LNCaP clone FGC (cell line): ENCODE measurements at regions not wholly inside any gene's neighbourhood (a gene's known extent, or its start where the extent isn't known, plus 50 kb on each side); places are given as distances from the start of the nearest gene placed in this dataset.

ENCODE experiments used
- DNase-seq: peaks from one replicate; pipeline ENCODE4 v3.0.0-alpha.2; 2011; ENCODE audit warnings: low read depth
- H3K4me3 ChIP-seq: 2 replicates; pipeline ENCODE4 v1.5.1; 2011; ENCODE audit warnings: mild to moderate bottlenecking, low read depth, low read length, control low read depth
- CTCF ChIP-seq: IDR thresholded peaks from 2 replicates; pipeline ENCODE4 v1.5.1; 2012; ENCODE audit warnings: mild to moderate bottlenecking; ENCODE audit not compliant: control insufficient read depth, insufficient read depth; ENCODE audit errors: extremely low read depth

- no peak for TF ChIP-seq CTCF
- no peak for DNase-seq
- no peak overlapping the region for H3K4me3 ChIP-seq
Measured at GRCh38 chr9:108002371-108002956, 512.9 kb upstream of the KLF4 start.

- DNase-seq: no peak
- H3K4me3 ChIP-seq: no peak overlapping the region
- no peak for TF ChIP-seq CTCF
Measured at GRCh38 chr9:108001237-108001636, 511.7 kb upstream of the KLF4 start.

- no peak for DNase-seq
- TF ChIP-seq CTCF: no peak
- no peak overlapping the region for H3K4me3 ChIP-seq
Measured at GRCh38 chr9:107999890-108000289, 510.3 kb upstream of the KLF4 start.

GRCh38 chr9:107999011-107999410 is 509.4 kb upstream of the KLF4 start:
- no peak overlapping the region for H3K4me3 ChIP-seq
- DNase-seq: no peak
- TF ChIP-seq CTCF: no peak

- no peak for DNase-seq
- H3K4me3 ChIP-seq: no peak overlapping the region
- TF ChIP-seq CTCF: no peak
Measured at GRCh38 chr9:107994648-107995047, 505.1 kb upstream of the KLF4 start.

- no peak for DNase-seq
- no peak overlapping the region for H3K4me3 ChIP-seq
- TF ChIP-seq CTCF: no peak
Measured at GRCh38 chr9:107992271-107992670, 502.7 kb upstream of the KLF4 start.

- no peak overlapping the region for H3K4me3 ChIP-seq
- DNase-seq: no peak
- TF ChIP-seq CTCF: no peak
Measured at GRCh38 chr9:107991581-107991980, 502.0 kb upstream of the KLF4 start.
